IPS-18a (cell line): ENCODE measurements at regions not wholly inside any gene's neighbourhood (a gene's known extent, or its start where the extent isn't known, plus 50 kb on each side); places are given as distances from the start of the nearest gene placed in this dataset.

ENCODE experiments used
- H3K27ac ChIP-seq: one replicate; pipeline ENCODE4 v1.5.1; 2013; ENCODE audit warnings: low read length
- H3K27me3 ChIP-seq: one replicate; pipeline ENCODE4 v1.6.1; 2013; ENCODE audit warnings: mild to moderate bottlenecking, low read length; ENCODE audit not compliant: control insufficient read depth, insufficient read depth
- H3K36me3 ChIP-seq: one replicate; pipeline ENCODE4 v1.6.1; 2013; ENCODE audit warnings: low read depth, low read length; ENCODE audit not compliant: control insufficient read depth
- H3K4me1 ChIP-seq: one replicate; pipeline ENCODE4 v1.6.1; 2013; ENCODE audit warnings: low read depth, low read length; ENCODE audit not compliant: control insufficient read depth
- H3K4me3 ChIP-seq: one replicate; pipeline ENCODE4 v1.5.1; 2013; ENCODE audit warnings: low read length
- H3K9ac ChIP-seq: one replicate; pipeline ENCODE4 v1.6.1; 2013; ENCODE audit warnings: mild to moderate bottlenecking, low read length, moderate library complexity
- H3K9me3 ChIP-seq: one replicate; pipeline ENCODE4 v1.6.1; 2013; ENCODE audit warnings: low read depth, low read length; ENCODE audit not compliant: control insufficient read depth

DNA sequence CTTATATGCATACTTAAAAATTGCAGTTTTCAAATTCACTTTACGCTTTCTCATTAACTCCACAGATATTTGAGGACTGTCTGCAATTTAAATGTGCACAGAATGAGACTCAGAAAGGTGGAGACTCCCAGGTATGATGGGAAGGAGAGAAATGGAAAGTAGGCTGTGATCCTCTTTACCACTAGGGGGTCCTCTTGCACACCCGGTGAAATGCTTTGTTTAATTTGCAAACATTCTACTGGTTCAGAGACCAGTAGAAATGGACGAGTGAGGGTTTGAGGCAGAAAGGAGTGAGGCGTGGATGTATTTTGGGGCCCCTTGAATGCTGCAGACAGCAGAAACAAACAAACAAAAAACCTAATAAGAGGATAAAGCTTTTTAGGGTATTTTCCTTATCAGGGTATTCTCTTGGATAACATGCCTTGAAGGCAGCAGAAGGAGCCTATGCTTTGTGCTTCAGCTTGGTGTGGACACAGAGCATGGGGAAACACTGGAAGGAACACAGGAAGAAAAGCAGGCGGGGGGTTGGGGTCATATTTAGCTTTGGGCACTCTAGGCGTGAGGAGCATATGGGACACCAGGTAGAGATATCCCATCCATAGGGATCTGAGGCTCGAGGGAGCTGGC, 410.1 kb downstream of the DMRT2 start:
- no peak overlapping the region for H3K9ac ChIP-seq
- H3K27me3 ChIP-seq: no peaks in the 10 kb centered on the region
- no peak overlapping the region for H3K4me3 ChIP-seq
- H3K27ac ChIP-seq: no peak overlapping the region
- H3K9me3 ChIP-seq: no peaks in the 10 kb centered on the region
- H3K36me3 ChIP-seq: no peaks in the 10 kb centered on the region
- H3K4me1 ChIP-seq: no peaks in the 10 kb centered on the region

DNA sequence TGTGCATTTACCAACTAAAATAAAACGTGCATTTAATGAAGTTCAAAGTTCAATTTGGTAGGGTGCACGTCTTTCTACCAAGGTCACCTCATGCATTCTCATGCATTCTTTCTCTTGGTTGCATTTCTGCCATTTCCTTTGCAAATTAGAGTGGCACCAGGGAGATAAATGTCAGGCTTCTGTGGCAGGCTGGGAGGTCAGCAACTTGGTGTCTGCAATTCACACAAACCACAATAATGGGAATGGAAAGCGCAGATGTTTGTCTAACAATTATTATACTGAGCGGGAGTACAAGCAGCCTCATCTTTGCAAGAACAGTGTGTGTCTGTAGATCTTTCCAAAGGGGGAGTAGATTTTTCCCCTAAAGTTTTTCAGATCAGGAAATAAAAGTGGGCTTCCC, 411.7 kb downstream of the DMRT2 start:
- H3K27ac ChIP-seq: no peak overlapping the region
- H3K9me3 ChIP-seq: no peaks in the 10 kb centered on the region
- H3K27me3 ChIP-seq: no peaks in the 10 kb centered on the region
- no peaks in the 10 kb centered on the region for H3K4me1 ChIP-seq
- no peaks in the 10 kb centered on the region for H3K36me3 ChIP-seq
- no peak overlapping the region for H3K9ac ChIP-seq
- no peak overlapping the region for H3K4me3 ChIP-seq

DNA sequence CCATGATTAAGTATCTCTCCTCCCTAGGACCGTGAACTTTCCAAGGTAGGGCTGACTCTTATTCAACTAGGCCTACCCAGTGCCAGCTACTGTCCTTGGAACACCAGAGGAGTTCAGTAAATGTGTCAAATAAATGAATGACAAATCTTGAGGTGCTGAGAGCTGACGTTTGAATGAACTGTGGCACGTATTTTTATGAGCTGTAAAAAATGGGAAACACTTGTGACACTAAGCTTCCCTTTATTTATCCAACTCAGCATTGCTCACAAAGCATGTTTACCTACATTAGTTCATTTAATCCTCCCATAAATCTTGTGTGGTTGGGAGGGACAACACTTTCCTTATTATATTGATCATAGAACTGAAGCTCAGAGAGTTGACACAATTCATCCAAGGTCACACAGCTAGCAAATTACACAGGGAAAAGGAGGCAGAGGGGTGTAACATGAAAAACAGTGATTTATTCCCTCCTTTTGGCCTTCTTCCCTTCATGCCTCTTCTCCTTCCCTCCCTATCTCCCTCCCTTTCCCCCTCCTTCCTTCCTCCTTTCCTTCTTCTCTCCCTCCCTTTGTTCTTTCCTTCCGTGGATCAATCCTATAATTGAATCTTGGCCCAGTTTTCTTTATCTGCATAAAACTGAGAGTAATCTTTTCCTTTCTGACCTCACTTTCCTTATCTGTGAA, 412.6 kb downstream of the DMRT2 start:
- H3K9me3 ChIP-seq: no peaks in the 10 kb centered on the region
- no peaks in the 10 kb centered on the region for H3K36me3 ChIP-seq
- H3K4me3 ChIP-seq: no peak overlapping the region
- H3K27ac ChIP-seq: no peak overlapping the region
- H3K9ac ChIP-seq: no peak overlapping the region
- no peaks in the 10 kb centered on the region for H3K4me1 ChIP-seq
- no peaks in the 10 kb centered on the region for H3K27me3 ChIP-seq

DNA sequence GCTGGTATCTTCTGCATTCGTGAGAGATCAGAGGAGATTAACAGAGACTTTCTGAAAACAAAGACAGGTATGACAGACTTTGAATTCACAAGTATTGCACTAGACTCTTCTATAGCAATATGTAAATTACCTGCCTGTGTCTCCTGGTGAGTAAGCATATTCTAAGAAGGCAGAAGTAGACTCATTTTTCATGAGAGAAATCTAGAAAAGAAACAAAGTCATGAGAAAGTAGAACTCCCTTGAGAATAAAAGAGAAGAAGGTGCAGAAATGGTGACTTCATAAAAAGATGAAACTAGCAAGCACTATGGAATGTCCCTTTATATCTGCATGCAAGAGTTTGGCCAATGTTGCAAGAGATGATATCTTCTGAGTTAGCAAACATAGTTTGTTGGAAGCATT, 419.8 kb downstream of the DMRT2 start:
- H3K9me3 ChIP-seq: no peaks in the 10 kb centered on the region
- H3K36me3 ChIP-seq: no peaks in the 10 kb centered on the region
- H3K4me1 ChIP-seq: no peaks in the 10 kb centered on the region
- H3K27ac ChIP-seq: no peak overlapping the region
- H3K9ac ChIP-seq: no peak overlapping the region
- H3K27me3 ChIP-seq: no peaks in the 10 kb centered on the region
- H3K4me3 ChIP-seq: no peak overlapping the region

DNA sequence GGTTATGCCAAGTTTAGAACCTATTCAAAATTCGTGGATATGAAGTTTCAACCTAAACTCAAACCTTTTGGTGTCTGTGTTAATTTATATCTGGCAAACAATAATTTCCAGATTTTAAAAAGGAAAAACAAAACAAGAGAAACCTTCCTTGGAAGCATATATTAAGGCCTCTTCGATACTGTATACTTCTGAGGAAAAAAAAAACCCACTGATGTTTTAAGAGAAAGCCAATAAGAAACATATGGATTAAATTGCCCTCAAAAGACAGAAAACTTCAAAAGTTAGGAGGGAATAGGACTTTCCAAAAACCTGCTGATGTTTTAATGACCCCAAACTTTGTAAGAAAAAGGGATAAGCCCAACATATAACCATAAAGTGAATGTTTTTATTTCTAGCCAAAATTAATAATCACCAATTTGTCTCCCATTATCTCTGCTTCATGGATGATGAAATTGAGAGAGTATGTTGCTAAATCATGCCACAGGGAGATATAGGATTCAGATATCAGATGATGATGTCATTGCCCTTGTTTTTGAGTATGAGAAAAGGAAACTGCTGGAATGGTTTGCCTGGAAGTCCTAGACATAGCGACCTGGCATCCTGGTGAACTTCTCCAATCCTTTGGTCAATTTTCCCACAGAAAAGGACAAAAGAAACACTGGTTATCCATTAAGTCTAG, 423.9 kb downstream of the DMRT2 start:
- Histone ChIP-seq H3K27me3 (no peaks in the 10 kb centered on the region), H3K9me3 (no peaks in the 10 kb centered on the region), H3K27ac (no peak overlapping the region), H3K4me3 (no peak overlapping the region), H3K9ac (no peak overlapping the region), H3K36me3 (no peaks in the 10 kb centered on the region), H3K4me1 (no peaks in the 10 kb centered on the region)

DNA sequence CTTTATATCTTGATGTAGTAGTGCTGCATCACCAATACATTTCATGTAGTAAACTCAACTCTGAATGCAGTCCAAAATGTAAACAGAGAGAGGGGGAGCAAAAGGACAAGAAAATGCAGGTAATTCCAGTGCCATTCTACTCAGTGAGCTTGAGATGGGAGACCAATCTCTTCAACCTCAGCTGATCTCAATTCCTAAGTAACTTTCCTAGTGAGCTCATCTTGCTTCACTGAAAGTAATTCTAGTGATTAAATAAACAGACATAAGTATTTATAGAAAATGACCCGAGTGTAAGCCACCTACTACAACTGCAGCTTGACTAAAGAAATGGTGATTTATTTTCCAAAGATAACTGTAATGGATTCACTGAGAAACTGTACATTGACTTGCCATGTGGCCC, 424.5 kb downstream of the DMRT2 start:
- Histone ChIP-seq H3K9me3 (no peaks in the 10 kb centered on the region), H3K27me3 (no peaks in the 10 kb centered on the region), H3K36me3 (no peaks in the 10 kb centered on the region), H3K4me3 (no peak overlapping the region), H3K4me1 (no peaks in the 10 kb centered on the region), H3K27ac (no peak overlapping the region), H3K9ac (no peak overlapping the region)

DNA sequence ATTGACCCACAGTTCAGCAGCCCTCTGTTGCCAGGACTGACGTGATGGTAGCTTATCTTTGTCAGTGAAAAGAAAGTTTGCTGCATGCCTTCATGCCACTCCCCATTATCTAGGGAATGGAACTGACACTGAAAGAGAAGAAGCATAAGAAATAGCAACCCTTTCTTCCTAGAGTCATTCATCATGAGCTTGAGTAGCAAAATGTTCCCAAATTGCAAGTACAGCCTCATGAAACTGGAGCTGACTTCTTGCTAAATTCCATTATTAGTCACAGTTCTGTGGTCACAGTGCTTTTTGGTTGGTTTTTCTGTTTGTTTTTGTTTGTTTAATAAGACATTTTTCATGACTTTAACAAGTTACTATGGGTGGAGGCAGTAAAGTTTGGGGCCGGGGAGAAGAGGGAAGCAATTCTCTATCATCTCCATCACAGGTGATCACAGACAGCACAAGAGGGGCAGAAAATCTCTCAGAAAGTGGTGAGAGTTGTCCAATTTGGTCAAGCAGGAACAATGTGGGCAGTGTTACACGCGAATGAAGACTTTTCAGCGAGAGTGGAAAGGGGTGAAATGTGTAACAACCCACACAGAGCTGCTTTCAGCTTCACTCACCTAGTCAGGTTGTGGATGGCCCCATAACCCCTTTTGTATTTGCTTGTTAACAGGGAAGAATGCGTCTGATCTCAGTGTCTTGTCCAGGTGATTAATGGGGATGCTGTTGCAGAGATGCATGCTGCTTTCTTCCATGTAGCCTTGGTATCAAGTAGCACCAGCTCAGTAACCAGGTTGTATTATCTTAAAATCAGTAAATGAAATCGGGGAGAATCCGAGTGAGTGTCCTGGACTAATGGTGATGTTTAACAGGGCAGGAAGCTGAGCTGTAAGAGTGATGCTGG, 440.4 kb downstream of the DMRT2 start:
- no peaks in the 10 kb centered on the region for H3K4me1 ChIP-seq
- no peaks in the 10 kb centered on the region for H3K27me3 ChIP-seq
- no peaks in the 10 kb centered on the region for H3K36me3 ChIP-seq
- H3K9ac ChIP-seq: no peak overlapping the region
- no peak overlapping the region for H3K4me3 ChIP-seq
- H3K27ac ChIP-seq: no peak overlapping the region
- H3K9me3 ChIP-seq: no peaks in the 10 kb centered on the region

DNA sequence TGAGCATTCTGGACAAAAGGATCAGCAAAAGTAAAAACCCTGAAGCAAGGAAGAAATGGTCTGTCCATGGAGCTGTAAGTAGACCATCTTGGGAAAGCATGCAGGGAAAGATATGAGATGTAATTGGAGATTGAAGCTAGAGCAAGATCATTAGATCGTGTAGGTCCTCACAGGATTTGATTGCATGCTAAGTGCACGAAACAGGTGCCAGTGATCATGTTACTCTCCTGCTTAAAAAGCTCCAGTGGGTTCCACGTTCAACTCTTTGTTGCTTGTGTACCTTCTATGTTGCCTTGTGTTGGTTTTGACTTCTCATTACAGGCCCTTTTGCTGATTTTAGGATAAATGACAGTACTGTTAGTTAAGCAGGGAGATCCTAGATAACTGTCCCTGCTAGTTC, 442.0 kb downstream of the DMRT2 start:
- no peaks in the 10 kb centered on the region for H3K27me3 ChIP-seq
- H3K4me1 ChIP-seq: no peaks in the 10 kb centered on the region
- H3K27ac ChIP-seq: no peak overlapping the region
- H3K9ac ChIP-seq: no peak overlapping the region
- H3K4me3 ChIP-seq: no peak overlapping the region
- no peaks in the 10 kb centered on the region for H3K9me3 ChIP-seq
- H3K36me3 ChIP-seq: no peaks in the 10 kb centered on the region

DNA sequence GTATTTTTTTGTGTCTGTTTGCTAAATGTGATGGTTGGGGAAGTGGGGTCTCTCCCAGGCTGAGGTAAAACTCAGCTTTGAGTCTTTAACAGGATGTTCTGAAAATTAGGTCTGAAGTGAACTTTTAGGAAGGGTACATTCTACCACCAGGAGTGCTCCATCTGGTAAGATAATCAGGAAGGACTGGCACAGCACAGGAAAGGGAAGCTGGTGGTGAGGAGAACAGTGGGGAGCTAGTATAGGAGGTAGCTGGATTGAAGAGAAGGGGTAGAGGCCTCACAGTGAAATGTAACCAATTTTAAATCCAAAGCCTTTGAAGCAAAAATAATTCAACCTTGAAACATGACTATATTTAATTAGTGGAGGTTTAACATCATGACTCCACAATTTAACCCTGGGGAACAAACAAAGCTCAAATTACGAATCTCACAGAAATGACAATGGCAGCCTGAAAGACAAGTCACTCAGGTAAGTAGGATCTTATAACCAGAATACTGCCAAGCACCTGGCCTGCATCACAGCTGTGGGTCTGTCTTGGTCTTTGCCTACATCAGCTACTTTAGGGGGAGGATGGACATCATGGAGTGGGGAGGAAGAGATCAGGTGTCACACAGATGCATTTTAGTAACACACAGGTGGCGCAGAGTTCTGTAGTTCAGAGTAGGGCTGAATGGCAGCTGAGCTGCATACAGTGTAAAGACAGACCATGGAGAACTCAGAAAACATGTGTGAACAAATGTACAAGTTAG, 445.3 kb downstream of the DMRT2 start:
- Histone ChIP-seq H3K4me3 (no peak overlapping the region), H3K27me3 (no peaks in the 10 kb centered on the region), H3K4me1 (no peaks in the 10 kb centered on the region), H3K27ac (no peak overlapping the region), H3K9ac (no peak overlapping the region), H3K9me3 (no peaks in the 10 kb centered on the region), H3K36me3 (no peaks in the 10 kb centered on the region)

DNA sequence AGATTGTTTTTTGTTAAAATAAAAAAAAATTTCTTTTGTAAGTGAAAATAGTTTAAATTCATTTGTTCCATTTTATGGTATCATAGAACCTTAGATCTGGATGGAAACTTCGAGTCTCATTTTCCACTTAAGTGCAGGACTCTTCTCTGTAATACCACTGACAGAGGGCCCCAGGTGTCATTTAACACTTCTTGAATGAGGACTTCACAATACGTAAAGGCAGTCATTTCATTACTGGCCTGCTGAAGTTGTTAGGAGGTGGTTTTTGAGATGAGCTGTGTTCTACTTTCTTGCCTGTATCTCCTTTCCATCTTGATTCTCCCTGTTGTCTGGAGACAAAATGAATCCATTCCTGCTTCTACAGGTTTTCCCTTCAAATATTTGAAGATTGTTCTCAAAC, 455.3 kb downstream of the DMRT2 start:
- H3K4me3 ChIP-seq: no peak overlapping the region
- no peaks in the 10 kb centered on the region for H3K27me3 ChIP-seq
- no peak overlapping the region for H3K9ac ChIP-seq
- no peaks in the 10 kb centered on the region for H3K4me1 ChIP-seq
- no peaks in the 10 kb centered on the region for H3K36me3 ChIP-seq
- no peak overlapping the region for H3K27ac ChIP-seq
- no peaks in the 10 kb centered on the region for H3K9me3 ChIP-seq

DNA sequence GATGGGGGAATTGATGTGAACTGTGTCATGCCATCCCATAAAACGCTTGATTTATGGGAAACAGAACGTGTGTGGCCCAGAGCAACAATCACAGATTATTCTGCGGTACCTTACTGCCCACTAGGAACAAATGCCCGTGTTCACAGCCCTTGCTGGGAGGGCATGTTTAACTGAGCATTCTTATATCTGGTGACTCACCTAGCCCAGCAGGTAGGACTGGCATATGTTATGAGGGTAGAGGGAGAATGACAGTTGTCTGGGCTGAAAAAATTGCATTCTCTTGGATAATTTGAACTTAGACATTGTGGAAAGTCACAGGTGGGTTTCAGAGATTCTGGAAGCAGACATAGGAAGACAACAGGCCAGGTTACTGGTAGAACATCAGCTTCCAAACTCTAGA, 460.6 kb downstream of the DMRT2 start:
- H3K27me3 ChIP-seq: no peaks in the 10 kb centered on the region
- H3K9ac ChIP-seq: no peak overlapping the region
- H3K9me3 ChIP-seq: no peaks in the 10 kb centered on the region
- H3K27ac ChIP-seq: no peak overlapping the region
- H3K4me3 ChIP-seq: no peak overlapping the region
- peaks cover 6% of the 10 kb centered on the region for H3K4me1 ChIP-seq
- no peaks in the 10 kb centered on the region for H3K36me3 ChIP-seq
